ENCODE measurements at regions not wholly inside any gene's neighbourhood (a gene's known extent, or its start where the extent isn't known, plus 50 kb on each side); places are given as distances from the start of the nearest gene placed in this dataset.

GRCh38 chr2:193482557-193482956 is 1287.8 kb upstream of the TMEFF2 start:
- TF ChIP-seq CTCF (conservative IDR thresholded peaks at IDR 0.05; ENCODE audit: low read length) (no peak), EZH2phosphoT487 (IDR thresholded peaks at IDR 0.05; ENCODE audit: borderline replicate concordance, low read depth, low read length) (no peak)
